Ecto neural progenitor cell (in vitro differentiated cells): ENCODE measurements at regions not wholly inside any gene's neighbourhood (a gene's known extent, or its start where the extent isn't known, plus 50 kb on each side); places are given as distances from the start of the nearest gene placed in this dataset.

ENCODE experiments used
- DNase-seq: peaks from one replicate; pipeline ENCODE4 v3.0.0-alpha.2; 2018; ENCODE audit warnings: low spot score

DNA sequence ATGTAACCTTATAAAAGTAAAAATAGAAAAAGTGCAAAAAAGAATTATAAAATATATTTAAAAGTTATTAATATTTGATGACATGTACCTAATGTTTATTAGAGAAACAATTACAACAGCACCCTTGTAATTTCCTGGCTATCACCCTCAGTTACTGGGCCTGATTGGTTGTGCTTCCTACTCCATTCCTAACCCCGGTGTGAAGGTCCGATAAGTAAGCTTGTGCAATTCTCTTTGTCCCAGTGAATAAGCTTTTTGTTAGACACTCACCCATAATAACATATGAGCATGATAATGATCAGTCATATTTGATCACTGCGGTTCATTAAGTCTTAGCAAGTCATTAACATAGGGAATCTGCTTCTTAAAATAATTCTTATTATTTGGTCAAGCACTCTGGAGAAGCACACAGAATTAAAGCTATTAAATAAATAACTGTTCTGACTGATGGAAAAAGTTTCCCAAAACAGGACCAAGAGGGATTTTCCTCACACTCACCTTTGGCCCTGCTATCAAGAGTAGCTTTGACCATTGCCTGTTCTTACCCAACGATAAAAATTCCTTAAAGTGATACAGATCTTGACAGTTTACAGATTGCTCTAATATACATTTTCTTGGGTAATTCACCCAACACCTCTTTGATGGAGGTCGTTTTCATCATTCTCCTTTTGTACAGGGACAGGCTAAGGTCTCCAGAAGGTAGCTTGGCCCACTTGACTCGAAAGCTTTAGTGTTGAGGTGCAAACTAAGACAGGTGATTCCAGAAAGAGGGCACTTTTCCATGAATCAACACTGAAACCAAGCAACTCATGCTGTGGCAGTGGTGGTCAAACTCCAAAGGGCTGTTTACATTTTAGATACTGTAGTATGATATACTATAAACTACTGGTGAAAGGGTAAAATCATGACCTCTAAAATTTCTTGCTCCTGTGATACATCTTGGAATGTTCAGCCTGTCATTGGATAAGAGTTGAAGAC lies 543.0 kb upstream of the KCNMB2 start:
- DNase-seq, result no peak

DNA sequence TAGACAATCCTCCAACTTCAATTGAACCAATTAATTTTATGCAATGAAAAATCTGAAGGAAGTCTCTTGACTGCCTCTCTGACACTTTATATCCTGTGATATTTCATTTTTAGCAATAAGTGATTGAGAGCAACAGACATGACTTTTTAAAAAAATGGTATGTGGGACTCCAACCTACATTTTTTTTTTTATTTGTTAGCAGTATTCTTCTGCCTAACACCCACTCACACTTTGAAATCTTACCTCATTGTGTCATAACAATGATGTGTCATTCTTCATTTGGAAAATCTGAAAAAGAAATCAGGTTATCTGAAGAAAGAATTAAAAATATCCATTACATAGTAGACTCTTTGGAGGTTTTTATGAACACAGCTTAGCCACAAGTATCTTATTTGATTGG lies 541.3 kb upstream of the KCNMB2 start:
- no peak for DNase-seq

DNA sequence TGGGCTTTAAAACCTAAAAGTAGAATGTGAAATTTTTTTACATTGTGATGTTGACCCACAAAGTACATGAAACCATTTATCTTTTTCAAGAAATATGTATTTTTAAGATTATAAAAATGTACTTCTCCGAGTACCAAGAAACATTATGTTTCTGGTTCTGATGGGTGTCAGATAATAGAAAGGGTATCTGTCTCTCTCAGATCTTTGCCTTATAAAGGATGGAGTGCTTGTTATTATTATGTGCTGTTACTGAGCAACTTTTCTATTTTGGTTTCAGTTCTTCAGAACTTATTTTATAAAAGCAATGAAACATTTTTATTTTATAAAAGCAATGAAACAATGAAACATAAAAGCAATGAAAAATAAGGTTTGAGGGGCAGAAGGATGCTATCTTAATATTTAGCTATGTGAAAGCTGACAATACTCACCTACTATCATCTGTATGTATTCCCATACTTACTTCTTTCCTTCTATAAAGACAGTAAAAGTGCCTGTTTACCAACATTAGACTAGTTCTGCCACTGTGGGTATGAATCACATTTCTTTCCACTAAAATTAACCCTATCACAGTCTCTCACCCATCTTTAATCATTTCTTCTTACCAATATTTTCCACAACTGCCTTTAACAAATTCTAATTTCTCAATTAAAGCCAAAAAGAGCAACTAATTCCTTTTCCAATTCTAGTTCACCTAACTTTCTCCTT lies 540.7 kb upstream of the KCNMB2 start:
- DNase-seq, result no peak

DNA sequence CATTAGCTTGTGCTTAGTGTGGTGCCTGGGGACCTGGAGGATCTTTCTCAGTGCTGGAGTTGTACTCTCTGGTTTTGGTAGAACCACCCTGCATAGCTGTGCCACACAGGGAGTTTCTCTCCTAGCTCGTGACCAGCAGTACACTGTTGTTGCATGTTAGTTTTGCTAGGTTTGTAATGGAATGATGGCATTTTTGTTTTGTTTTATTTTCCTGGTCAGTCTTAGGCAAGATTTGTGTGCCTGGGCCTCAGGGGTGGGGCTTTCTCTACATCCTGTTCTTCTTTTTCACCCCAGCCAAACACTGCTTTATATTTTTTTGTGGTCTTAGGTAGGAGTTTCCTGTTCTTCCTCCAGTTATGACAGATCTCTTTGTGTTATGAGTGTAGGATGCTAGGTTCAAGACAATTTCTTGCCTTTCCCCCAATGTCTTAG lies 534.5 kb upstream of the KCNMB2 start:
- DNase-seq, result no peak

DNA sequence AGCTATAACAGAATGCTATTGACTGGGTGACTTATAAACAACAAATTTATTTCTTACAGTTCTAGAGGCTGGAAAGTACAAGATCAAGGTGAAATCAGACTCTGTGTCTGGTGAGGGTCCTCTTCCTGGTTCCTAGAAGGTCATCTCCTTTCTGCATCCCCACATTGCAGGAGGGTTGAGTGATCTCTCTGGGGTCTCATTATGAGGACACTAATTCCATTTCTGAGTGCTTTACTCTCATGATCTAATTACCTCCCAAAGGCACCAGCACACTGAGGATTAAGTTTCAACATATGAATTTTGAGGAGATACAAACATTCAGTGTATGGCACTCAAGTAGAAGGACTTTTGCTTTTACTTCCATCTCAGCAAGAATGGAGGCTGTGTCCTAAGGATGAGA lies 534.1 kb upstream of the KCNMB2 start:
- DNase-seq, result no peak

DNA sequence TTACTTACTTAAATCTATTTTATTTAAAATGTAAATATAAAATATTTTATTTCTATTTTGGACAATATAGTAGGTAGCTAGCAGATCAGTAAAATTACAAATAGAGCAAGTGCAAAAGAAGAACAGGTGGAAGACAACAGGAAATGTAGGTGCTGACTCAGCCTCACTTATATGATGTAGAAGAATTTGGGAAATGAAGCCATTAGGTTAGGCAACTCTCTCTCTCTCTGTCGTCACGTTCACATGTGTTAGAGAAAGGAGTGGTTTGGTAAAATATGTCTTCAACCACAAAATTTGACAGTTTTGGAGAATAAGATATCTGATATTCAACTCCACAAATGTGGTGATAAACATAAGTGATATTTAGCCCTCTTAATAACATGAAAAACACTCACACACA lies 532.5 kb upstream of the KCNMB2 start:
- DNase-seq, result no peak

DNA sequence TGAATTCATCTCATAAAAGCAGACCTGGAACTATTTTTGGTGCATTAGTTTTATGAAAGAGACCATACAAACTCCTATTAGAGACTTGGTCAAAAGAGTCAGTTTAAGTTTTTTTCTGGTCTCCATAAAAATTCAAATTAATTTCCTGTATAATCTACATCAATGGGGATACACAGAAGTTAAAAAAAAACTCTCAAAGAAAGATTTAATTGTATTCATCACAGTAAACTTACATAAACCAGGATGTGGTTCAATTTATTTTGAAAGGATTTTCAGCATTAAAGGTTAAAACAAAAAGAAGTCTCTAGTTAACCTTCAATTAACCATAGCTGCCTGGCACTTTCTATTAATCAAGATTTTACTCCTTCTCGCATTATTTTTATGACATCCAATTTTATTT lies 530.3 kb upstream of the KCNMB2 start:
- no peak for DNase-seq

DNA sequence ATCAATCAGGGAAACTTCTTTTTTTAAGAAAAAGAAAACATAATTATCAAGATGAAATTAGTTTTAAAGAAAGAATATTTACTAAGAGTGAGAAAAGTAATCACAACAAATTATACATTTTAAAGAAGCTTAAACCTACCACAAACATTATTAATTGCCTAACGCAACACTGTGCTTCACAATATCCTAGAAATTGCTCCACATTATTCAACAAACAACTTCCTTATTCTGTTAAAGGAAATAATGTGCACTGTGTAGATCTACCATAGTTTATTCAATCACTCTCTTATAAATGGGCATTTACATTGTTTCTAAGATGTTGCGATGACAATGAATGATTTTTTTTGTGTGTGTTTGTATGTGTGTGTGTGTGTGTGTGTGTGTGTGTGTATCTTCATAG lies 525.9 kb upstream of the KCNMB2 start:
- DNase-seq, result no peak

DNA sequence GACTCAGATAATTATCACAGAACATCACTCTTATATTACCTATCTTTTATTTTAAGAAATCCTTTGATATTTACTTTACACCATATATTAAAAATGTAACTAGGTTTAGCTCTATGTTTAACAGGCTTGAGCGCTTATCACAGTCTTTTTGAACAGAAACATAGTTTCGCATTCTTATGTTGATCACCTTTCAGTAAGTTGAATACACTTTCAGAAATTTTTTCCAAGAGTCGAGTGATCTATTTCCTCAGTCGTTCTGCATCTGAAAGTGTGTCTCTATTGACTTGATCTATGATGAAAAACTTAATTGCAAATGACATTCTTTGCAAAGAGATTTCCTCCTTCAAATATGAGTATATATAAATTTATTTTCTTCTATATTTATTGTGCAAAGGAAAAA lies 516.6 kb upstream of the KCNMB2 start:
- no peak for DNase-seq

DNA sequence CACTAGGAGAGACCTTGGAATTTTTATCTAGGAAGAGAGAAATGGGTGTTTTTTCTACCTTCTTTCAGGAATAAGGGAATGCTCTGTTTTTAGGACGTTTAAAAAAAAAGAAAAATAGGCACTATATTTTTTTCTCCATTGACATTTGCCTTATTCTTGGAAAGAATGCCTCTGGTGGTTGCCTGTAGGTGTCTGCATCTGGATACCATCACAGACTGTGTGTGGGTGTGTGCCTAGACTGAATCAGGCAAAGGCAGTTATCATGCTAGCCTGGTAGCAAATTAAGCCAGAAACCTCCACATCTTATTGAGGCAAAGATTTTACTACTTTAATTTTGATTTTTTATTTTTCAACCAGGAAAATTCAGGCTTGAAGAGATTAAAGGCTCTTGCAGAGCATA lies 513.6 kb upstream of the KCNMB2 start:
- no peak for DNase-seq

DNA sequence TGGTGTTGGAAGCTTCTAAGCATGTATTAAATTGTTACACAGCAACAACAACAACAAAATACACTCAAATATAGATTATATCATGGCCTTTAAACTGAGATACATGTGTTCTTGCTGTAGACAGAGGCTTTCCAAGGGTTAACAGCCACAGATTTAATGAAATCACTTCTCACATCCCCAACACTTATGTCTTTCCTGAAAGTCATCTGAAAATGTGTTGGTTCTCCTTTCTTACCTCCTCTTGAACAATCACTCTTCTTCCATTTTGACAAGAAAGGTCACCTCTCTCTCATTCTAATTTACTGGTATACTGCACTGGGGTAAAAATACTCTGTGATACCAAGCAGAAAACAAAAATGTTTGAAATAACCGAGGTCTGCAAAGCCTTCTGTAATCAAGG lies 507.3 kb upstream of the KCNMB2 start:
- DNase-seq, result no peak

DNA sequence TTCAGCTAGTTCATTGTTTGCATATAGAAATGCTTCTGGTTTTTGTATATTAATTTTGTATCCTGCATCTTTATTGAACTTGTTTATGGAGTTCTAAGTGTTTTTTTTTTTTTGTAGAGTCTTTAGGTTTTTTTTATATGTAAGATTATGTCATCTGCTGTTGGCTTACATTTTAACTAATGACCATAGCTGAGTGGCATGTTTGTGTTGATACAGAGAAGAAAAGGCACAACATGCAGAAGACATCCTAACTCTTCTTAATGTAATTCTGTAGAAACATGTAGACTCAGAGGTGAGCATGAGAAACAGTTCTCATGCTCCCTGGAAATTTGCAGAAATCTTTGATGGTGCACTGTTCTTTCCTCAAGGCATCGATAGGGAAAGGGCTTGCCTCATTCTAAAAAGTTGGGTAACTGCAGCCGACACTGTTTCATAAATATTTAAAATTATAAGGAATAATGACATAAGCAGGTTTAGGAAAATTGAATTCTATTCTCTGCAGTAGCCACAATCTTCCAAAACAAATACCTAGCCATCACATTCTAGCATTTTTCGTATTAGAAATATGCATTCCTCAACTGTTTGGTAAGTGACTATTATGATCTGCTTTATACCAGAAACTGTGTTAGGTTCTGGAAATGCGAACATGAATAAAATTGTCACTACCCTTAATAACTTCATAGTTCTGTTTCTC lies 499.6 kb upstream of the KCNMB2 start:
- no peak for DNase-seq

DNA sequence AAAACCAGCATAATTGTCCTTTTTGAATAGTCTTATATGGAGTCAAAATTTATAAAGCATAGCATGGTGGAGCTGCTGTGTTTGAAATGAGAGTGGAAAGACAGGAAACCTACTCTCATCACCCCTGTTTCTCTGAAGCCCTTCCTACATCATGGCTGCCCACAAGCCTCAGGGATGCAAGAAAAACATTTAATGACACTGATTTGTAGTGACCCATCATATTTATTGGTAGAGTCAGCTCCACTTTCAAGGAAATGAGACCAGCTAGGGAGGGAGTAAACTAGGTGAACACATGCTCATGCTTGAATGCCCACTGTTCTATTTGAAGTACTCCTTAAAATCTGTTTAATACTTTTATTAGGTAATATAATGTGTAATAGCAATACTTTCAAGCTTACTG lies 494.3 kb upstream of the KCNMB2 start:
- no peak for DNase-seq

DNA sequence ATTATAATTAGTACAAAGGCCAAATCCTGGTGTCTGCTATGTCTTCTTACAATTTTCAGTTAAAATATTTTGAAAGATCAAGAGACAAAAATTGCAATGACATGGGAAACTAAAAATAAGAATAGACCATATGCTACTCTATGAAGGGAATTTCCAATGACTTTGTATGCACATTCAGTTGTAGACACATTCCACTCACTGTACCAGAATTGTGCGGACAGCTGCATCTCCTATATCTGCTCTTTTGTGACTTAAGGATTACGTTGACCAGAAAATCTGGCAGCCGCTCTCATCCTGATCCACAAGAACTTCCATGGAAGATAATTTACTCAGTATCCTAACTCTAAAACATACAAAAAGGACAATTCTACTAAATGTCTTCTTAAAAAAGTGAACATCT lies 493.9 kb upstream of the KCNMB2 start:
- DNase-seq, result no peak

DNA sequence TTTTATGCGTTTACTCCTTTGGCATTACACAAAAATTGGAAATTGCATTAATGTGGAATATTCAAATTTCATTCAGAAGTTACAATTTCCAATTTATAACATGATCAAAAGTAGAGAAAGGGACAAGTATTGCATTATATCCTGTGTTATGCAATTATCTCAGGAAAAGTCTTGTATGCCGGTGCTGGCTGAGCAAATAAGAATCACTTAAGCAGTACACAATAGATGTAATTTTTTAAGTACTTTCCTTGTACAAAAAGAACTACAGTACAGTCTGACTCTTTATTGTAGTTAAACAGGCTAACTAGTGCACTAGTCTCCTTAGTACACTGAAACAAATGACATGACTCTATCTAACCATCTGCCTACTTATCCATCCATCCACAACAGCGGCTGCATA lies 493.2 kb upstream of the KCNMB2 start:
- no peak for DNase-seq

DNA sequence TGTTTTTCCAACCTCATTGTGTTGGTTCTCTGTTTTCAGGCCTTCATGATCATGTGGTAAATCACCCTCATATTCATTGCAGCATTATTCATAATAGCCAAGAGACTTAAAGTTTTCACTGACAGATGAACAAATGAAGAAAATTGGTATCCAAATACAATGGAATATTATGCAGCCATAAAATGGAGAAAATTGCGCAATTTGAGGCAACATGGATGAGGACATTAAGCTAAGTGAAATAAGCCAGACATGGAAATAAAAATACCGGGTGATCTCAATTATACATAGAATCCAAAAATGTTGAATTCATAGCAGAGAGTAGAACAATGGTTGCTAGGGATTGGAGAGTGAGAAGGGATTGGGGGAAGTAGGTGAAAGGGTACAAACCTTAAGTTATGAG lies 491.9 kb upstream of the KCNMB2 start:
- no peak for DNase-seq

DNA sequence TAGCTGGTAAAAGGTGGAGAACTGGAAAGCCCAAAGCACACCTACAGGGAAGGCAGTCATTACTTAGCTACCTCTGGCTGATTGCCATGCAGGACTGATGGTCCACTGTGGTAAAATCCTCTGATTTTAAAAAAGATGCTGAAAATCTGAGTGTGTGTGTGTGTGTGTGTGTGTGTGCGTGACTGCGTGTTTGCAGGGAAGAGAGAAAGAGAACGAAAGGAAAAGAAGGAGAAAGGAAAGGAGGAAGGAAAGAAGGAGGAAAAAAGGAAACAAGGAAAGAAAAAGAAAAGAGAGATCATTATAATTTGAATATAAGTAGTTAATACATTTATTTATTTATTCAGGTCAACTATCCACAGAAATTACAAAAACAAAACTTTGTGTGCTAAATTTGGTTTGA lies 488.7 kb upstream of the KCNMB2 start:
- DNase-seq, result no peak

DNA sequence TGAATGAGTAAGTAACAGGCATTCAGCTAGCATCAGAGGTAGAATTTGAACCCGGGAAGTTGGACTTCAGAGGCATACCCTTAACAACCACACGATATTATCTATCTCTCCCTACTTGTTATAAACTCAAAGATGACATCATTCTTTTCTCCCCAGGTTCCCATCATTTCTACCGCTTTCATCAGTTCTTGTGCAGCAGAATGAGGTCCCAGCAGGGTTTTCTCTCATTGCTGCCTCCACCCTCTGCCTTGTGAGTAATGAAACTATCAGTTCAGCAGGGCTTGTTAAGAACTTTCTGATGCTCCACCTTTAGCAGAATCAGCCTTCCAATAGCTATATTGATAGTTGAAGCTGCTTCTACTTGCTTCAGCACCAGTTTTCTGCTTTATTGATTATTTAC lies 487.5 kb upstream of the KCNMB2 start:
- DNase-seq, result no peak

DNA sequence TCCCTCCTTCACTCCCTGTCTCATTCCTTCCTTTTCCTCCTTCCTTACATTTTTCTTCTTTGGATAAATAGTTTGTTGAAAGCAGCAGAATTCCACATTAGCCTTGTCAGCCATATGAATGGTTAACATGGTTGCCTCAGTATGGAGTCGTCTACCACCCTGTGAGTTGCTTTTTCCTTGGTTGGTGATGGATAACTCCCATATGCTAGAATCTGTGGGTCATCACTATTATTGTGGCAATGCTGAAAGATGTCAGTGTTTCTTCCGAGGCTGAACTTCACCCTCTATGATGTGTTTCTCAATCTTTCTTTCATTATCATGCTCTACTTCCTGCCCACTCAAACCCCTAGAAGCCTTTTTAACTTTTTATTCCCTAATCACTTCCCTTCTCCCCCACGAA lies 481.8 kb upstream of the KCNMB2 start:
- no peak for DNase-seq

DNA sequence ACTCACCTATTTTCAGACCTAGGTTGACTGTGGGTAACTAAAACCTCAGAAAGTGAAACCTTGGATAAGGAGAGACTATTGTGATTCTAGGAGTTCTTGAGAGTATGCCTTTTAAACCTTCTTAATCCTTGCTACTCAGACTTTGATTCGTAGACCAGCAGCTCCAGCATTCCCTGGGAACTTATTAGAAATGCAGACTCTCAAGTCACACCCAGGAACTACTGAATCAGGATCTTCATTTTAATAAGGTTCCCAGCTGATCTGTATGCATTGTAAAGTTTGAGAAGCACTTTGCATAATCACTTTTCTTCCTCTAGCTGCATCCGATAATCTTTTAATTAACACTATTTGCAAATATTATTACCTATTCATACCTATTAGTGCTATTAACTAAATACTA lies 480.3 kb upstream of the KCNMB2 start:
- no peak for DNase-seq

DNA sequence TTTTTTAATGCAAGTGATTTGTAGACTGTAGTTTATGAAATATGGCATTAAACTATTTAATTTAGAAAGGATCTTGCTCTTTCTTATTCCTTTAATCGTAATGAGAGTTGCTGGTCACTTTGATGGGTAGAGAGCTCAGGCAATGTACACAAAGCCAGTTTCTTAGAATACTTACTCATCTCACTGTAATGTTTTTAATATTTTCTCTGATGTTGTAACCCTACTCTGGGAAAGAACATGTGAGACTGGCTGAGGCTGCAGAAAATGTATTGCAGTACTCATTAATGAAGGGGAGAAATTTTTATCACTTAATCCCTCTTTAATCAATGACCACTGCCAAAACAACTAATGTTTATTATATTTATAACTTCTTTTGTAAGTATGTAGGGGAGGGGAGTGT lies 479.4 kb upstream of the KCNMB2 start:
- no peak for DNase-seq

DNA sequence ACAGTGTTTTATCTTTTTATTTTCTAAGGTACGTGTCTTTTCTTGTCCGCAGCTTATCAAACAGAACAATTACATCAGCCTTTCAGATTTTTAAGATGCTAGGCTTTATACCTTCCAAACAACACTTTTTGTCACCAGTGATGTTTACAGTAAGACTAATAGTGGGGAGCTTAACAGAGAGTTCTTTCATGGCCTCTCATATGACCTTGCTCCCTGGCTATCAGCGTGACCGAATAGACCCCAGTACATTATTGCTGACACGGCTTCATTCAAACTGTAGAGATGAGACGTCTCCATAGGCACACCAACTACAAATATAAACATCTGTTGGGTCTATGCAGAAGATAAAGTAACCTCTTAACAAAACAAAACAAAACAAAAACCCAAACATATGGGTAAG lies 477.6 kb upstream of the KCNMB2 start:
- DNase-seq, result no peak

DNA sequence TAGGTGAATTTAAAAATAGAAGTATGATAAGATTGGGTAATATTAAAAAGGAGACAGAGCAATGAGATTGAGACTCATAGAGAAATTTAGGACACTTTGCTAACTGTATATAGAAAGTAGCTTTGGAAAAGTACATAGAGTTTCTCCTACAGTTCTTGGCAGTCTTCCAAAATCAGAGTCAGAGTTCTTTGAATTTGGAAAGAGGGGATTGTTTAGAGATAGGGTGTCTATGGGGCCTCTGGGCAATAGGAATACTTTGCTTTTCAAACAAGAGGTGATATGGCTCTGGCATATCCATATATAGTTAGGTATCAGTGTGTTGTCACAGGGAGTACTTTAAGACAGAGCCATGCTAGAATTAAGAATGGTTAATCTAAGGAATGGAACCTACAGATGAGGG lies 477.1 kb upstream of the KCNMB2 start:
- DNase-seq, result no peak
